Iris pigment epithelial cell (primary cell): ENCODE measurements at regions not wholly inside any gene's neighbourhood (a gene's known extent, or its start where the extent isn't known, plus 50 kb on each side); places are given as distances from the start of the nearest gene placed in this dataset.
A peak's percentile ranks its signal among the peaks of the same experiment; 100 is the strongest.

Experiments
- DNase-seq: peaks from one replicate; pipeline ENCODE4 v3.0.0-alpha.2; 2011; ENCODE audit warnings: low read depth

DNA sequence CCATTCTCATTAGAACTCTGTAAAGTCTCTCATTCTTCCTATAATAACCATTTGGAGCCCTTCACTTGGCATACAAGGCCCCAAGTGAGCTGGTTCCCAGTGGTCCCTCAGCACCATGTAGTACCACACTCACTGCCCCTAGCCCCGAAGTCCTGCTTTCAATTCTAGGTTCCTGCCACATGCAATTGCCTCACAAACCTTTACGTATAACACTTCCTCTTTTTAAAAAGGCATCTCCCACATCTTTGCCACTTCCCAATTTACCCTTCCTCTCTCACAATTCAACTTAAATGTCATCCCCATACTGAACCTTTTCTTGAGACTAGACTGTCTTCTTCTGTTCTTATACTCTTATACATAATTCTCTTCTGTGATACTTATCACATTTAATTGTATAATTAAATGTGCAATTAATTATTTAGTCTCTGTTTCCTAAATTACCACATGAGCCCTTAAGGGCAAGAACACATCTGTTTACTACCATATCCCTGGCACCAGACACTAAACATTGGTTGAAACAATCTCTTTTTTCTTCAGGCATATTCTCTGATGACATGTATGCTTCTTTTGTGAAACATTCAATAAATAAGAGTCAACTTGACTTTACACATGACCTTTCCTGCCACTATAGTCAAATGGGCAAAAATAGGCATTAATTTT lies 304.0 kb downstream of the SPRY2 start:
- DNase-seq = no peak

DNA sequence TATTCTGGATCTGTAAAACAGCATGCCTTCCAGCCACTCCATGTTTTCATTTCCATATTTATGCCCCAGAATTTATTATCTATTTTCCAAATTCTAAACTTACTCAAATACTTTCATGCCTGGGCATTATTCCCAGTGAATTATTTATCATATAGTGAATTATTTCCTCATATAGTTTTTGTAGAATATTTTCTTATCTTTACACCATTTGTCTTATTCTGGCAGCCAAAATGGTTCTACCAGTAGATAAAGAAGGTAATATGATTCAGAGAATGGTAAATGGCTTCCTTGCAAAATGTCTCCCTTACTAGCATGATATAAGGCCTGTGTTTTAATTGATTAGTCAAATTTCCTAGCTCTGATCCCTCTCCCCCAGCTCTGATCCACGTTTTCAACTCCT lies 305.8 kb downstream of the SPRY2 start:
- no peak for DNase-seq

DNA sequence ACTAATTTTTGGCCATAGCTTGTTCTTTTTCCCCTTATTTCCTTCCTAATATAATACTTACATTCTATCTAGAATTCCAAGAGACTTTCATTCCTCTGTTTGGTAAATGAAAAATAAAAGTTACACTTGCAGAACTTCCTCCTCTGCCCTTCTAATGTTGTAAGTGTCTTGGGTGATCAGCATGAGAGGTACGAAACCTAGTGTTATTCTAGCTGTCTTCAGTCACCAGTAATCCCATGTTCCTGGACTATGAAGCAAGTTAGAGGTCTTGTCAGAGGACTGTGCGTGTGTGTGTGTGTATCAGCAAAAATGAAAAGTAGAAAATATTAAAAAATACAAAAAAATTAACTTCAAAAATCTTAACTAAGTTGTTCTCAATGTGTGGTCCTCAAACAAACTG lies 307.0 kb downstream of the SPRY2 start:
- DNase-seq = no peak

DNA sequence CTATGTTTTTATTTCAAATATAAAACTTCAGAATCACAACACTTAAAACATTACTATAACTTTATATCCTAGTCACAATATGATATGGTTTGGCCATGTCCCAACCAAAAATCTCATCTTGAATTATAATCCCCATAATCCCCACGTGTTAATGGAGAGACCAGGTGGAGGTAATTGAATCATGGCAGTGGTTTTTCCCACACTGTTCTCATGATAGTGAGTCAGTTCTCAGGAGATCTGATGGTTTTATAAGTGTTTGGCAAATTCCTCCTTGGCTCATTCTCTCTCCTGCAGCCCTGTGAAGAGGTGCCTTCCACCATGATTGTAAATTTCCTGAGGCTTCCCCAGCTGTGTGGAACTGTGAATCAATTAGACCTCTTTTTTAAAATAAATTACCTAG lies 307.6 kb downstream of the SPRY2 start:
- DNase-seq = no peak

DNA sequence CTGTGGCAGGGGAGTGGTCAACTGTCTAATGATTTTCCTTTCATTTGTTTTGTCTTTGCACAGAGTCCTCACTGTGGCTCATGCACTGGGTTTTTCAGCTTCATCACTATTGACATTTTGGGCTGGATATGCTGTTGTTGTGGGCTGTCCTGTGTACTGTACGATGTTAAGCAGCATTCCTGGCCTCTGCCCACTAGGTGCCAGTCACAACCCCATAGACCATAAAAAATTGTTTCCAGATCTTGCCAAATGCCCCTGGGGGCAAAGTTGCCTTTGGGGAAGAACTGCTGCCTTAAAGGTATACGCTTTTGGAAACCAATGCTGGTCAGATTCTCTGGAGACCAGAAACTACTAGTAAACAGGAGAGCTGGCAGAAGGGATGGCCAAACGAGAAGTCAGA lies 310.4 kb downstream of the SPRY2 start:
- DNase-seq = no peak

DNA sequence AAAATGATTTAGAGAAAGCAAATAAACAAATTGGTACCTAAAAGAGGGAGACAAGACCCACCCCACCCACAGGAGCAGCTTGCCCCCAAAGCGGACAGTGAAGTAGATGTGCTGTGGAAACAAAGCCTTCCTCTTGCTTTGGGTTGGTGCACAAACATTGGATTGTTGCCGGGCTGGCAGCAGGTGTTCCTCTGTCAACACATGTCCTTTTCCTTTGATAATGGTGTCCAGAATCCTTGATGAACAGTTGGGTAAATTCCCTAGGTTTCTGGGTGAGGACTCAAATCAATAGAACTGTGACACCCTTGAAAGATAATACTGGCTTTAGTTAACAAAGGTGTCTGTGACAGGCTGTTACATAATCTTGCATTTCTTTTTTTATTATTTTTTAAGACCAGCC lies 311.8 kb downstream of the SPRY2 start:
- no peak for DNase-seq

DNA sequence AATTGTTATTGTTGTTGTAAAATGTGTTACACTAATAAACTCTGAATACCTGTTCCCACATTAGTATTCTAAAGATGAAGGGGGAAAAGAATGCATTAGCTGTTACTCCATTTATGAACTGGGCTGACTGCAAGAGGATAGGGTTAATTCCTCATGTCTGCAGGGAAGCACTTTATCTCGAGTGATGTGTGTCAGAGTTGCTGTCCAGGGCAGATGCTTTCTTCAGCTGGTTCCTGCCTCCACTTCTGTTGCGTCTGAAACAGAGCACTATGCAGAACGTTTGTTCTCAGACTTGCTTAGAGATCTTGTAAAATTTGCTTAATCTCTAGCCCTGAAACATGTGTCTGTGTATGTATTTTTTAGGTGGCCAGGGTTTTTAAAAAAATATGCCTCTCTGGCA lies 318.8 kb downstream of the SPRY2 start:
- peak; percentile 21 for DNase-seq

DNA sequence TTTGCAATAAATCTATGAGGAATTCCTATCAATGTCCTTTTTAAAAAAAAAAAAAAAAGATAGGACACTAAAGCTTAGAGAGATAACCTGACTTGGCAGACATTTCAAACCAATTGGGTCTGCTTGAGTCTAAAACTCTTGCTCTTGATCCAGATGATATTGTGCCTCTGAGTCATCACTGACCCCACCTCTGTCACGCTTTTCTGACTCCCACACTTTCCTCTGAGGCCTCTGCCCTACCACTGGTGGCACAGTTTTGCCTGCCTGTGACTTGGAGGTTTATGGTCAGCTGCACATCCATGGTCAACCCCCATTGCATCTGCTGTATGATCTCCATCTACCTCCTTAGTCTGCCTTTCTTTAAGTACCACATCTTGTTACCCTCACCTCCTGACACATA lies 328.7 kb downstream of the SPRY2 start:
- DNase-seq = peak; percentile 11

DNA sequence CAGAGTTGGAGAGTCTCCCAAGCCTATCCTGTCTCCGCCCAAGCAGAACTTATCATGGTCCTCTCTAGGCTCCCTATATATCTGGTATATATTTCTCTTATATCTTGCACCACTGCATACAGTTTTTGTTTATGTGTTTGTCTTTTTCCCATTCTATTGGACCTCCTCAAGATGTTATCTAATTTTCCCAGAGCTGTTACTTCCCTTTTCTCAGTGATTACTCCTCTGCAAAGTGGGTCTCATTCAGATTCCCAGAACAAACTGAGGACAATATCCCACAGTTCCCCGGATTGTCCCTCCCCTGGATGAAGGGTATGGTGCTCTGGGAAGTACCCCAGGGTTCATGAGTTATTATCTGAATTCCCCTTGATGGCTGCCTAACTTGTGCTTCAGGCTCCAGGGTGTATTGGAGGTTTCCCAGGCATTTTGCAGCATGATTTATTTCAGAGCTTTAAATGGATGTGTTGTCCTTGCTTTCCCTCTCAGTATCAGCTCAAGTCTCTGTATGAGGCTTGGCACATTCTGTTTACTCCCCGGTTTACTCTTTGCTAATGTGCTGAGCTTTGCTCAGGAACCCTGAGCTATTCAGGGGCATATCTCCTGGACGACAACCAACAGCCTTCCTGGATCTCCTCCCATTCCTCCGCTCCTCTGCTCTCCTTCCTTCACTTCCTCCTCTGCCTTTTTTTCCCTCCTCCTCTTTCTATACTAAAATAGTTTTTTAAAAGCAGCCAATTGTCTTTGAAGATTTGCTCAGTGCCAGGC lies 329.3 kb downstream of the SPRY2 start:
- DNase-seq = peak; percentile 16

DNA sequence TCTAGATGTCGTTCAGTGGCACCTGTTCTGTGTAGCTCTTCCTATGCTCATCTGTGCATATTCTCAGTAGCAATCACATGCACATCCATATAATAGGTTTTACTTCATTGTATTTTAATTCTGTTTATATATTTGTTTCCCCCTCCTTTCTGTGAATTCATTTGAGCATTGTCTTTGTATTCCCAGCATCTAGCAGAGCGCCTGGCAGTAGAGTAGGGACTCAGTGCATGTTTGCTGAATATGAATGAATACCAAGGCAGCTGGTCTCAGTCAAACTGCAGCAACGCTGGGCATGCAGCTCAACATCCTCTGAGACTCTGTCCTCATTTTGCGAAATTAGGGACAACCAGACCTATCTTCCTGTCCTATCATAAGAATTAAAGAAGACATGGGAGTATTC lies 330.1 kb downstream of the SPRY2 start:
- DNase-seq = no peak

DNA sequence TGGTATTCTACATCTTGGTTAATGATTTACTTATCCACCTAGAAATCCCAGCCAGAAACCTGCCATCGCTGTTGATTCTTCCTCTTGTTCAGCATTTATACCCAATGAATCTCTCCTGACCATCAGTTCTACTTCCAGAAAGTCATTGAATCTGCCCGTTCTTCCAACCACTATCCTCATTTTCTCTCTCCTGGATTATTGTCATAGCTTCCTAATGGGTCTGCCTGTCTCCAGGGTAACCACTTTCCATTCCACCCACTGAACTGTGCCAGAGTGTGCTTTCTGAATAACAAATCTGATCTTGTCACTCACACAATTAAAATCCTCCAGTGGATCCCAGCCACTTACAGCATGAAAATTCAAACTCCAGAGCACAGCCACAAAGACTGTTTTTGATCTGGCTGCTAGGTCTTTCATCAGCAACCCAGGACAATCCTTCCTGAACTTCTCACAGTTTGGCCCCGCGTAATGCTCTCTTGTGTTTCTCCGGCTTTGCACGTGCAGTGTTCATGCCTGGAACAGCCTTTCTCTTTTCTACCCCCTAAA lies 330.6 kb downstream of the SPRY2 start:
- no peak for DNase-seq

DNA sequence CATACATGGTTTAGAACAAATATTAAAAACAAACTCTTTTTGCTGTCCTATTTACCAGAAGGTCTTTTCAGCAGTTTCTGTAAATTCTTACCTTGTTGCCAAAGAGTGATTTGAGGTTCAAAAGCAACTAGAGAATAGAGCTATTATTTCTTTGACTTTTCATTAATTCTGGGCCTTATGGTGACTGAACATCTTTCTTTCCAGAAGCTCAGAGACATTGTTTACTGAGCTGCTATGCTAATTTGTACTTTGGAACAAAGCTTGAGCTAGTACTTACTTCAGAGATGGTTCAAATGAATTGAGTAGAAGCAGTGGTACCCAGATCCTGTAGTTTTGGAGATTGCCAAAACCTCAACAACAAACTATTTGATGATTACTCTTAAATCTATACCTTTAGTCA lies 331.2 kb downstream of the SPRY2 start:
- peak; percentile 23 for DNase-seq

DNA sequence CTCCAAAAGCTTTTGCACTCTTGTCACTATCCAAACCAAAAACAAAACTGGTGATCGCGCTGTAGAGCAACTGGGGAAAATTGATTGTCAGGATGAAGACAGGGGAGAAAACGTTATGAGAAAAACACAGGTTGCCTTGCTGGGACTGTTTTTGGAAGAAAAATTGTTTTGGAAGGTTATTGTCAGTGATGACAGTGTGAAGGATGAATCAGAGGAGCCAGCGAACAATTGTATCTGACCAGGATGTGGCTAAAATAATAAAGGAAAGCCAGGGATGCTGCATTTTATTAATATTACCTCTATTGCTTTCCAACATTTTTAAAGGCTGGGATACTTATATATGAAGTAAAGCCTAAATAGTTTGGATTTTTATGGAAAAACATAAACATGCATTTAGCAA lies 334.0 kb downstream of the SPRY2 start:
- no peak for DNase-seq

DNA sequence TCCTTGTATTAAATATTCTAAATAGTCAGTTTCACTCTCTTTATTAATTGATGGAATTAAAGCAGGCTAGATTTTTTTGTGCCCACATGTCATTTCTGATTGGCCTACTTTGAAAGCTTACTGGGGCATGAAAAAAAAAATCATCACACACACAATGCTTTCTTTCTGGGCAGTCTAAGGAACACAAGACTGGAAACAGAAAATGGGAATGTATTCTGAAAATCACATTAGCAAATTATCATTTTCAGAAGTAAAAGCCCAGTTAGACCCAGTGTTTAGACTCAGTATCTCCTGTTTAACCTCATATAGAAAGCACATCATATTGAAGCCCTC lies 339.4 kb downstream of the SPRY2 start:
- no peak for DNase-seq

DNA sequence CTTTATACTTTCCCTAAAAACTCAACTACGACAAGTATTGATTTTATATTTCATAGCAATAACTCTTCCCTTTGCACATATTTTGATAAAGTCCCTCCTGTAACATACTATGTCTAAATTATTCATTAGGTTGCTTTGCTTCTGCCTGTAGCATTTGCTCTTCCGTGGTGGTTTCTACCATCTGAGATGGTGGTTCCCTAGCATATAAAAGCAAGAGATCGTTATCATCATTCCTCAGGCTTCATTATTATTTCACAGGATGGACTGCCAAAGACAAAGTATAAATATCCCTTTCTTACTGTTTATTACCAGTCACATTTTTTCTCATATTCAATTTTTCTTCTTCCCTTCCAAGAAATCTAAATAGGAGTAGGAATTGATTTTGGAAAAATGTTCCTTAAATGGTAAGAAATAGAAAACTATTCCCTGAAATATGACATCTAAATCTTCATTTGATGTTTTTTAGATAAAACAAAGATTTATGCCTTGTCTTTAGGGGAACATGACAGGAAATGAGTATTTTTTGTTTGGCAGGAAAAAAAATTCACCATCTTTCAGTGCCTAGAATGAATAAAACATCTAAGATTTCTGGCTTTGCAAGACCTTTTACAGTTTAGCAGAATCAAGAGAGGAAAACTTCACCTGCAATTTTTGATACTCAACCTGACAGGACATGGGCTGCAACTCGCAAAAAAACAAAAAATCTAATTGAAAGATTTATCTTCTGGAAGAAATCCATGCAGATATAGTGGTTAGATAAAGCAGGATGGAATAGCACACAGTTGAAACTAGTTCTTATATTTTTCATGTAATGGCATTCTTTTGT lies 340.0 kb downstream of the SPRY2 start:
- no peak for DNase-seq

DNA sequence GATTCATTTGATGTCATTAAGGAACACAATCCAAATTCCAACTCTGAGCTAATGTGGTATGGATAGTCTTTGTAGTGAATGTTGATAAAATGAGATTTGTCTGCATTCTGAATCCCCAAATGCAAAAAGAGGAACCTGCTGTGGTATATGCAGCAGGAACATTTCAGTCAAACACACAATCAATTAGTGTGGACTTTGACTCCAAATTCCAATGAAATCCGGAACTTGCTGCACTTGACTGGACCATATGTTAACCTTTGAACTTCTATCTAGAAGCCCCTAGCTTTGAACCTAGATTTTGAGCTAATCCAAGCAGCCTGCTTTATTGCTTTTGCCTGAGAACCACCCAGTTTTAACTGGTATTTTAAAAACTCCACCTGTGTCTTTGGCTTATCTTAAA lies 341.3 kb downstream of the SPRY2 start:
- no peak for DNase-seq

DNA sequence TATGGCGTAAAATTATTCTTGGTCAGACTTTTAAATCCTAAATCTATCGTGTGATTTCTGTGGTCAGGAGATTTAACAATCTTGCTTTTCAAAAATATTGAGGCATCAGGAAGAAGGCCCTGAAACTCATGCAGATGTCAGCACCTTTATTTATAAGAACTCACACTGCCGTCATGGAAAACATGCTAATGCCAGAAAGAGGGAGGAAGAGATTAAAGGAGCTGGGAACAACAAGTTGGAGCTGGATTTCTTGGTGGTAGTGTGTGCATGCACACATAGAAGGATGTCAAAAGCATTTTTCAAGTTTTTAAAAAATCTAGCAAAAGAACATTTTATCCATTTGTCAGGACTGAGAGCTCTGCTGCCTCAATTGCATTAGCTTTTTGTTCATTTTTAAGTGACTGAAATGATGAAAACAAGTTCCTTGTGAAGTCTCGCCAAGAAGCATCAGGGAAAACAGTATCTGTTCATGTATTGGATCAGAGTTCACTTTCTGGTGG lies 342.5 kb downstream of the SPRY2 start:
- DNase-seq = no peak

DNA sequence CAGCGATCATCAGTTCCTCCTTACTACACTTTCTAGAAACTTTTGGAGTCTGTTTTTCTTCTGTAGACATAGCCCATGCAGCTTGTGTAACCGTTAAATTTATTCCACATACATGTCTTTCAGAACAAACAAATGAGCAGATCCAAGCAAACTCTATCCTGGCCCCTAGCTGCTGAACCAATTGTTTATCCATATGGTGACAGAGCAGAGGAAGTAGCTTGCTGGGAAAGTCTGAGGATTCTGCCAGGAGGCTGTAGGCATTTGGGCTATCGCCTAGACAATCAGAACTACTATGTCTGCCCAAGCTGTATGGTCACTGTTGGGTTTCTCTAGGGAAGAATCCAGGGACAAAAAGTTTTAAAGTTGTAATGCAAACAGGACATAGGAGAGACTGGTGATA lies 343.7 kb downstream of the SPRY2 start:
- DNase-seq = no peak

DNA sequence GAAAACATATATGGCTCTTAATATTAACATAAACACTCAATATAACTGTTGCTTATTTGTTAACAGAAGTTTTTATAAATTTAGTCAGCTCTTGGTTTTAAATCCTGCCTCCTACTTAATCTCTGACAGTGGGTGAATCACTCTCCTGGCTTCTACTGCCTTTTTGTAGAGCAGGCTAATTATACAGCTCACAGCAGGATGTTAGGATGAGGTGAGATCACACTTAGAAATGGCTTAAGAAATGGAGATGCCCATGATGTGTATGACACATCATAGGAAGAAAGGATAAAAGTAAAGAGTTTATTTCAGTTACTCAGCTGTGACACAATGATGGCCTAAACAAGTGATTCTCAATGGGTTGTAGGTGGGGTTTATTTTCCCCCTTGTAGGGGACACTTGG lies 345.6 kb downstream of the SPRY2 start:
- peak; percentile 92 for DNase-seq

DNA sequence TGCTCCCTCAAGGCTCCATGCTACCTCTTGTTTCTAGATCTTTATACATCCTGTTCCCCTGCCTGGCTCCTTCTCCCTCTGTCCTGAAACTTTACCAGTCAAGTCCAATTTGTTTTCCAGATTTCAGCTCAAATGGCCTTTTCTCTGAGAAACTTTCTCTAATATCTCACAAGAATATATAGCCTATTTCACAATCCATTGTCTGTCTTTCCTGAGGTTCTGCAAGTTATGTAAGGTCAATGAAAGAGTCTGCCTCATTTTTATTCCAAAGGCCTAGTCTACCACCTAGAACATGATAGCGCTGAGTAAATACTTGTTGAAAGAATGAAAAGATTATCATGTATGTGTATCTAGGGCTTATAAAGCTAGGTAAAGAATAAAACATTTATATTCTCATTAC lies 348.8 kb downstream of the SPRY2 start:
- DNase-seq = peak; percentile 40

DNA sequence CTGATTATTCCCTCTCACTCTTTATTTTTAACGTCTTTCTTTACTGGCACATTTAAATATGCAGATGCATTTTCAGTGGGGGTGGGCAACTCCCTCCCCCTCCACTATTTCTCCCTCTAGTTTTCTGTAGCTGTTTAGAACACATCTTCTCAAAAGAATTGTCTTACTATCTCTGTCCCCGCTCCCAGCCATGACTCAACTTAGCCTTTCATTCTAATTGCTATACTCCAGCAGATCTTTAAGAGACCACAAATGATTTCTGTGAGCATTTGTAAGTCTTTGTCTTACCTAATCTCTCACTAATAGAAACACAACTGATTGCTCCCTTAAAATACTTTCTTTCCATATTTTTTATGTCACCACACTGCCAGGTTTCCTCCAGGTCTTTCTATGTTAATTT lies 350.9 kb downstream of the SPRY2 start:
- DNase-seq = no peak

DNA sequence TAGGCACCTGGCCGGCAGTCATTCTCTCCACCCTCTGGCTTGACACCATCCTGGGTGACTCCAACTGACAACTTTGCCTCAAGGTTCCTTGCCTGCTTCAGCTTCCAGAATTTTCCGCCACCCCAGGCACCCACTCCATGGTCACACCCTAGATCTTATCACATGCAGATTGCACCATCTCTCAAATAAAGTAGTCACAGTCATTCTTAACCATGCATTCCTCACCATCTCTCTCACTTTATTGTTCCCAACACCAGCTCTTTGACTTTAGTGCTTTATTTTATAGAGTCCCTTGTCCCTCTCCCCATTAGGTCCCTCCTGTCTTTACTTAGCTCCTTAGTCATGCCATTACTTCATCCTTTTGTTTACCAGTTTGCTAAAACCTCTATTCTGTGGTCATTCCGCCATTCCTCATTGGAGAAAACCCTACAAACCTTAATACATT lies 351.7 kb downstream of the SPRY2 start:
- DNase-seq = no peak

DNA sequence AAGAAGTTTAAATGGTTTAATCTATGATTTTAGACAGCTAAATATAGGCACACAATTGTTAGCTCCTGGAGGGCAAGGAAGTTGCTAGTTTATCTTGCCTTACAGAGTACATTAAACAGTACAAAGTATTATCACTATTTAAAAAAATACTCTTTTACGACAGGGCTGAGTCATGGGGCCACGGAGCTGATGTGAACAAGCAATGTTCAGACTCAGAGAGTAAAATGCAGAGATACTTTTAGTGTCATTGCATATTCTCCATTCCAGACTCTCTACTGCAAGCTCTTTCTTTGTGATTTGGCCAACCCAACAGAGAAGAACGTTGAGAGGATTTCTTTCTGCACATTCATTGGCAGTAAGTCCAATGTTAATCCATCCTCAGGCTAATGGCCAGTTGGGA lies 352.4 kb downstream of the SPRY2 start:
- peak; percentile 81 for DNase-seq
